CD4-positive, alpha-beta T cell treated with Interleukin-1 beta for 1 hour (primary cell): ENCODE measurements at regions not wholly inside any gene's neighbourhood (a gene's known extent, or its start where the extent isn't known, plus 50 kb on each side); places are given as distances from the start of the nearest gene placed in this dataset.
"Not testable (repeated sequence)": the region's sequence is repeated elsewhere in the genome, so short reads cannot be mapped to it uniquely, and the experiment has no call there.

Experiments used
- DNase-seq, 2 donors: peaks; one replicate each; pipeline ENCODE4 v3.0.0-alpha.2; 2020 to 2022

GRCh38 chr14:104230946-104231345 is 92.6 kb downstream of the KIF26A start:
- no peak for DNase-seq

GRCh38 chr14:104232070-104232484 is 93.7 kb downstream of the KIF26A start:
- no peak for DNase-seq

DNA sequence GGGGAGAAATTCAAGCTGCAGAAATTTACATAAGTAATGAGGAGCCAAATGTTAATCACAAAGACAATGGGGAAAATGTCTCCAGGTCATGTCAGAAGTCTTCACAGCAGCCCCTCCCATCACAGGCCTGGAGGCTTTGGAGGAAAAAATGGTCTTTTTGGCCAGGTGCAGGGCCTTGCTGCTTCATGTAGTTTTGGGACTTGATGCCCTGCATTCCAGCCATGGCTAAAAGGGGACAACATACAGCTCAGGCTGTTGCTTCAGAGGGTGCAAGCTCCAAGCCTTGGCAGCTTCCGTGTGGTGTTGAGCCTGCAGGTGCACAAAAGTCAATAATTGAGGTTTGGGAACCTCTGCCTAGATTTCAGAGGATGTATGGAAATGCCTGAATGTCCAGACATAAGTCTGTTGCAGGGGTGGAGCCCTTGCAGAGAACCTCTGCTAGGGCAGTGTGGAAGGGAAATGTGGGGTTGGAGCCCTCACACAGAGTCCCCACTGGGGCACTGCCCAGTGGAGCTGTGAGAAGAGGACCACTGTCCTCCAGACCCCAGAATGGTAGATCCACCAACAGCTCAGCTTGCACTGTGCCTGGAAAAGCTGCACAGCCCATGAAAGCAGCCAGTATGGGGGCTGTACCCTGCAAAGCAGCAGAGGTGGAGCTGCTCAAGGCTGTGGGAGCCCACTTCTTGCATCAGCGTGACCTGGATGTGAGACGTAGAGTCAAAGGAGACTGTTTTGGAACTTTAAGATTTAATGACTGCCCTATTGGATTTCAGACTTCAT is 95.8 kb downstream of the KIF26A start:
- not testable (repeated sequence) for DNase-seq

DNA sequence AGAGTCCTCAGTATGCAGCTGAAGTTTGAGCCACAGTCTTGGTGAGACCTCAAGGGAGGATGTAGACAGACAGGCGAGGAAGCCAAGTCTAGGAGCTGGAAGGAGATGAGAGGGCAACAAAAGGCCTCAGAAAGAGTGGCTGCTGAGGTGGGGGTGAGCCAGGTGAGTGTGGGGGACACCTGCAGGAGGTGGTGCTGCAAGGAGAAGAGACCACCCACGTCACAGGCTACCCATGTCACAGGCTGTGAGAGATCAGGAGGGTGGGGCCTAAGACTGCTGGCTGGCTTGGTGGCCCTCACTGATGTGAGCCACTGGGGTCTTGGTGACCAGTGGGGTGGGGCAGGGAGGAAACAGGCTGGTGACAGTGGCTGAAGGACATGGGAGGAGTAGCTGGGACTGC is 97.3 kb downstream of the KIF26A start:
- DNase-seq = no peak

DNA sequence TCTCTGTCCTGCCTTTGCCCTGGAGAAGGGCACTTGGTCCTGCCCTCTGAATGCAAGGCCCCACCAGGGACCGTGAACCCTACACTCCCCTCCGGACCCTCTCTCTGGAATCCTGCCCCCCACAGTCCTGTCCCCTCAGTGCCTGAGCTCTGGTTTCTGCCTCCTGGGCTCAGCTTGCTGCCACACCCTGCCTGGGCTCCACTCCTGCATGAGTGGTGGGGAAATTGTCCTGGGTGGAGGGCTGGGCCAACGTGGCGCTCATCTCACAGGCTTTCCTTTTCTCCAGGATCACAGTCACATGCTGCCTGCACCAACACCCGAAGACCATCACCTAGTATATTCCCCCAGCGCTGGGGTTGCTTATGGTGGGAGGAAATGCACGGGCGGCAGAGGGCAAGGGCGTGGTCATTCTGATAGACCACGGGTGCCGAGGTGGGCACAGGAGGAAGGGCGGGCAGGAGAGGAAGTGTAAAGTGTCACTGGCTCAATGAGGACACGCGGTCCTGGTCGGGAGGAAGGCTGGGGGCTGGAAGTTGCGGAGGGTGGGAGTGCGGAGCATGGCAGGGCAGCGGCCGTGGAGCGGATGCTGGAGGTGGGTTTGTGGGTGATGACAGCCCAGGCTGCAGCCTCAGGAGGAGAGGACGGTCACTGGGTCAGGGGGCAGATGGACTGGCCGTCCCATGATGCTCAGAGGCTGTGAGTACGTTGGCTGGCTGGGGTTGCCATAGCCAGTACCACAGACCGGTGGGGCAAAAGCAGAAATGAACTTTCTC is 99.5 kb downstream of the KIF26A start:
- DNase-seq = no peak

GRCh38 chr14:104238424-104239184 is 100.2 kb downstream of the KIF26A start:
- DNase-seq = no peak

DNA sequence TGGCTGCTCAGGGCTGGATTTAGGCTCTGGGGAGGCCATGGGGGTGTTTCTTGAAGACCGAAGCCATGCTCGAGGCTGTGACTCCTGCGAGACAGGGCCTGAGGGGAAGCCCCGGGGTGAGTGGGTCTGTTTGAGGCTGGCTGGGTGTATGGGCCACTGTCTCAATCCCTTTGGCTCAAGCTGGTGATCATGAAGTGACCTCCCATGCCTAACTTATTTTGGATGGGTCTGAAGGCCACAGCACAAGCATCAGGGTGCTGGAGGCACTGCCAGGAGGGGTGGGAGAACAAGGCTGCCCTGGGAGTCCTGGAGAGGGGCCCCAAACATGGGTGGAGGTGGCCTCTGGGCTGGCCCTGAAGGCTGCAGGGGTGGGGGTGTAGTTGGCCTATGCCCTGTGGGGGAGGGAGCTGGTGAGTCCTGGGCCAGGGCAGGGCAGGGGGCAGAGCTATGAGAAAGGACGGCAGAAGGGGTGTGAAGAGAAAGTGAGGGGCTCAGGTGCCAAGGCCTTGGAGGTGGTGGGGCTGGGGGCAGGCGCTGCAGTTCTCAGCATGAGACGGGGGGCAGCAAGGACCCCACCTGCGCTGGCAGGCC is 100.9 kb downstream of the KIF26A start:
- no peak for DNase-seq

- no peak for DNase-seq
Measured at GRCh38 chr14:104239861-104240301, 101.5 kb downstream of the KIF26A start.

DNA sequence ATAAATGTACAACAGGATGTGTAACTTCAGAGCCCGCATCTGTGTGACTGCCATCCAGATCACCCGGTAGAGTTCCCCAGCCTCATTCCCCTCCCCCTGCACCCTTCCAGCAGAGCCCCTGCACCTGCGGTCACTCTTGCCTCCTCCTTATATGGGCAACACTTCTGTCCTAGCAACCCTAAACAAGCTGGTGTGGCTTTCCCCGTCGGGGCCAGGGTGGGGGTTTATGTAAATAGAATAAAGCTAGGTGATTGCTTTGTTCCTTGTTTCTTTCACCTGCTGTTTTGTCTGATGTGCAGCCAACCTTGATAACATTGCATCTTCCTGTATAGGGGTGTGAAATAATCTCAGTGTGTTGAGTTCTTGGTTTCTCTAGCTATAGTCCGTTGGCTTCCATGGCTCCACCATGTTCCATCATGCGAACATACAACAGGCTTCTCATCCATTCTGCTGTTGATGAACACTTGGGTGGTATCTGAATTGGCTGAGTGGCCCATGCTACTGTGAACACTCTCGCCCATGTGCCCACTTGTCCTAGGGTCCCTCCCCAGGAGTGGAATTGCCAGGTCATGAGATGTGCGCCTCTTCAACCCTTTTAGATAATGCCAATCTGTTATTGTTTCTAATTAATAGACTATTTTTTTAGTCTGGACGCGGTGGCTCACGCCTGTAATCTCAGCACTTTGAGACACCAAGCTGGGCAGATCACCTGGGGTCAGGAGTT is 102.2 kb downstream of the KIF26A start:
- DNase-seq = no peak

DNA sequence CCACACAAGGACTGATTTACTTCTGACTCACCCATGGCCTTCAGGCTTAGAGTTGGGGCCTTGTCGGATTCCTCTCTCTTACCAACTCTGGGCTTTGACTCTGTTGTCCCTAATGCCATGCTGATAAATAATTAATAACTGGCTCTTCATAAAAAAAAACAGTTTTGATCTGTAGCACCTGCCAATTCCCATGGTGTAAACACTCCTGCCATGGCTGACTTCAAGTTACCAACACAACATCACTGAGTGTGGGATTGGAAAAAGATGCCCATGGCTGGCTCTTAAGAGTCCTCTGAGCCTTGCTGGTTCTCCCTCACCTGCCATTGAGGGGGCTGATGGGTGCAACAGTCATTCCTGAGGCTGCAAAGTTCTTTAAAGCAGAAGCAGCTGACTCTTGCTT is 104.8 kb downstream of the KIF26A start:
- no peak for DNase-seq

DNA sequence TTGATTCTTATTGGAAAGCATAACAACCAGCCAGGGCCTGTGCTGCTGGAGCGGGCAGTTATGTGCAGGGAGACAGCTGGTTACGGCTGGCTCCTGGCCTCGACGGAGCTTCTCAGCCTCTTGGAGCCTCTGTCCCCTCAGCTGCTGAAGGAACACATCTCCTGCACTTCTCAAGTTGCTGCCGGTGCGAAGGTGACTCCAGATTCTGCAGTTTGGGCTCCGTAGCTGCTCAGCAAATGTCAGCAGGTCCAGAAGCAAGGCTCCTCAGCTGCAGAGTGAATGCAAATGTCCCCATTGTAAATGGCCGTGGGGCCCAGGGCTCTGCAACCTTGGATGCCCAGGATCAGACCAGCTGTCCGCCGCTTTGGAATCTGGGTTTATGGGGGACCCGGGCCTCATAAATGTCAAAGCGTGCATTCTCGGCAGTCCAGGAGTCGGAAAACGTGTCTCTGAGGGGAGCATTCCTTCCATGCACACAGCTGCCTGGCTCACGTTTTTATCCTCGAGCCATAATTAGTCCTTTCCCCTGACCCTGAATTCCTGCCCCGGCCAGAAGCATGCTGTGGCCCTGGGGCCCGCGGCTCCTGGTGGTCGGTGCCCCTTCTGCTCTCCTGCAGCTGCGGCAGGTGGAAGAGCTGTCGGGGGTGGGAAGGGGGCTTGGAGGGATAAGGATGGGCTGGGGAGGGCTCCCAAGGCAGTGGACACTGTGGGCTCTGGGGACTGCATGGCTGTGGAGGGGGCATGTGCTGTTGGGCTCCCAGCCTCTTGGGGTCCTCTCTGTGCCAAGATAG is 106.0 kb downstream of the KIF26A start:
- no peak for DNase-seq

DNA sequence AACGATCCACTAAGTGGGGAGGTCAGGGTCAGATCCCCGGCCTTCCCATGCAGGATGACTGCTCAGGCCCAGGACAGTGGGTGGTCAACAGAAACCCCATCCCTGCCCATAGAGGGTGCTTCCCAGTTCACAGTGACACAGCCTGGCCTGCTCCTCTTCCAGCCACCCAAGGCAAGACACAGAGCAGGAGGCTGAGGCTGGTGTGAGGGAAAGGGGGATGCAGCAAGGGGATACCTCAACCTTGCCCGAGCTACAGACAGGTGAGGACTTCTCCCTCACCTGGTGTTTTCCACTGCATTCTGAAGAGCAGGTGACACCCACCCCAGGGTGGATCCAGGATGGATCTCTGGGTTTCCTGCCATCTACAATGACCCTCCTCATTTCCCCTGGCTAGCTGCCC is 106.7 kb downstream of the KIF26A start:
- DNase-seq = no peak

DNA sequence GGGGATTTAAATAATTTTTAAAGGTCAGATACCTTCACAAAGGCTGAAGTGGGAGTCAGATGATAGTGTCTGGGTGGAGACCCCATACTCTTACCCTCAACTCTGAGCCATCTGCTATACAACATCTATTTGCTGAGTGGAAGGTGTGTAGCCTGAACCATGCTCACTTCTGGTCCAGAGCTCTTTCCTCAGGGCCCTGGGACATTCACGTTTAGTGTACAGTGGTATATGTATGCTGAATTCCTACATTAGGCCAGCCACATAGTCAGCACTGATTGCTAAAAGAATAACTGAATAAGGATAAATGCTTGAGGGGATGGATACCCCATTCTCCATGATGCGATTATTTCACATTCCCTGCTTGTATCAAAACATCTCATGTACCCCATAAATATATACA is 107.3 kb downstream of the KIF26A start:
- no peak for DNase-seq

- no peak for DNase-seq
Measured at GRCh38 chr14:104246401-104247335, 108.3 kb downstream of the KIF26A start.

- no peak for DNase-seq
Measured at GRCh38 chr14:104247336-104248202, 109.2 kb downstream of the KIF26A start.

DNA sequence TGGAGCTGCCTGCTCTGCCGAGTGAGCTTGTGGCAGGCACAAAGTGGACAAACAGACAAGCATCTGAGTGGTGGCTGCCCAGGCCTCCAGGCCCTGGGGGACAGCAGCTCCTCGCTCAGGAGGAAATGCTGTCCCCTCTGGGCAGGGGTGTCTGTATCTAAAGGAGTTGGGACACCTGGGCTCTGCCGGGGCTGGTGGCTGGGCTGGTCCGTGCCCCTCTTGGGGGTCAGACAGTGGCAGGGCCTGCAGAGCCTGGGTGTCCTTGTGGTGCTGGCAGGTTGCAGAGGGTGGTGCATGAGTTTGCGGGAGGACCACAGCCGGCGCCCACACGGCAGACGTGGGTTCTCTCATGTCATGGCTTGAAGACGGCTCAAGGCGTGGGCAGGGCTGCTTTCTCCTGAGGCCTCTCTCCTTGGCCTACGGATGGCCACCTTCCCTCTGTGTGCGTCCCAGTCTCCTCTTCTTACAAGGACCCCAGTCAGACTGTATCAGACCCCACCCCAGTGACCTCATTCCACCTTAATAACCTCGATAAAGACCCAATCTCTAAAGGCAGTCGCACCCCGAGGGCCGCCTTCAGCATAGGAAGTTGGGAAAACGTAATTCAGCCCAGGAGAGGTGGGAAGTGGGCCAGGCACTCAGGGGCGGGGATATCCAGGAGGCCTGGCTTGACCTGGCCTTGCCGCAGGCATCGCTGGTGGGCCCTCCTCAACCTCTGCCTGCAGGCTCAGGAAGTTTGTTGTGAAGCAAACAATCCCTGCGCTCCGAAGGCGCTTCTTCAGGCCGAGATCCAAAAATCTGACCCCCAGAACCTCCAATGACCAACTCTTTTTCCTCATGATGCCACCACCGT is 110.0 kb downstream of the KIF26A start:
- DNase-seq = no peak

GRCh38 chr14:104249089-104249488 is 110.7 kb downstream of the KIF26A start:
- DNase-seq = no peak

DNA sequence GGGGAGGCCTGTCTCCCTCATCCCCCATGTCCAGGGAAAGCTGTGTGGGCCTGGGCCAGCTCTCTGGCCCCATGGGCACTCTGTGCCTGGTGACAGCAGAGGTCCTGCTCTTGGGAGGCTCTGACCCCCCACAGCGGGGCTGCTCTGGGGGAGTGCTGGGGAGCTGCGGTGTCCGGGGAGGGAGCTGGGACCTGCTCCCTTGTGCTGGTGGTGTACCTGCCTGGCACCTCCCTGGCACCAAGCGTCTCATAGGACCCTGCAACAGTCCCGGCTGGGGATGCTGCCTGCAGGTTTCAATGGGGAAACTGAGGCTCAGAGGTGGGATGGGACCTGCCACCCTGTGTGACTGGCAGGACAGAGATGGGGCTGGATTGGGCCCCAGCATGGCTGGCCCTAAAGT is 111.3 kb downstream of the KIF26A start:
- no peak for DNase-seq
